ENCODE measurements at regions not wholly inside any gene's neighbourhood (a gene's known extent, or its start where the extent isn't known, plus 50 kb on each side); places are given as distances from the start of the nearest gene placed in this dataset.

- TF ChIP-seq ATF2 (IDR thresholded peaks at IDR 0.05; ENCODE audit: low read length) (no peak), HDAC6 (IDR thresholded peaks at IDR 0.05; ENCODE audit: low read depth, low read length) (no peak), NRF1 (IDR thresholded peaks at IDR 0.05; ENCODE audit: low read depth, low read length) (no peak), BRCA1 (IDR thresholded peaks at IDR 0.05; ENCODE audit: low read depth, low read length) (no peak)
These were observed 121.6 kb upstream of the ROPN1 start (continued) for GRCh38 chr3:124113485-124113884.
